ENCODE measurements at regions not wholly inside any gene's neighbourhood (a gene's known extent, or its start where the extent isn't known, plus 50 kb on each side); places are given as distances from the start of the nearest gene placed in this dataset.

GRCh38 chr5:77920359-77921058 lies 144.4 kb upstream of the TBCA start:
- H2AFZ ChIP-seq (ENCODE audit: control insufficient read depth, low read depth, low read length), result peak overlapping the region; percentile 10; the same call in 1 of the 2 replicates
- no peak overlapping the region for H3K9ac ChIP-seq (ENCODE audit: control insufficient read depth, insufficient read depth, low read length)

More at GRCh38 chr5:77920359-77921058, 144.4 kb upstream of the TBCA start:
- no peaks in the 10 kb centered on the region for H3K79me2 ChIP-seq (ENCODE audit: control insufficient read depth, insufficient read depth, low read length)
- FAIRE-seq, result no peak
- POLR2A ChIA-PET, result interaction anchor here (0.6 kb wide), 1 partner anchor 314 kb away, joined by 3 read pairs; no protein-coding TSS in a partner anchor
- CTCF ChIA-PET, result interaction anchor here (0.5 to 1.2 kb wide), 3 partner anchors 44 to 211 kb away, joined by 3 to 5 read pairs (median 3); no protein-coding TSS in a partner anchor
- H4K20me1 ChIP-seq (ENCODE audit: control insufficient read depth, insufficient read depth), result no peaks in the 10 kb centered on the region
- no peaks in the 10 kb centered on the region for H3K36me3 ChIP-seq (ENCODE audit: control insufficient read depth in 2 of 2, insufficient read depth in 2 of 2, low read length in 1 of 2)
- WGBS (ENCODE audit: insufficient coverage, insufficient replicate concordance, low lambda C conversion rate, missing lambda C conversion rate), result 19% methylated on average over 5 of the region's 5 CpGs
- SMC1A ChIA-PET (ENCODE audit: uncharacterized antibody, unreplicated experiment), result interaction anchor here (0.9 to 1.7 kb wide), 3 partner anchors 16 to 52 kb away, joined by 3 to 5 read pairs (median 4); no protein-coding TSS in a partner anchor
- no TSS peak for BruUV-seq (replicated peaks)
- intact Hi-C loops (cut with micrococcal nuclease; ENCODE audit: unreplicated experiment) (no loop called here), in situ Hi-C loops (cut with MboI) (no loop called here)
- H3K4me3 ChIP-seq, result no peak overlapping the region
- no peak overlapping the region for H3K27ac ChIP-seq (ENCODE audit: control insufficient read depth, insufficient read depth)
- no peaks in the 10 kb centered on the region for H3K27me3 ChIP-seq (replicated peaks in 1 of 2; ENCODE audit: control insufficient read depth in 2 of 2, insufficient read depth in 2 of 2, low read length in 1 of 2)
- RAD21 ChIA-PET (ENCODE audit: unreplicated experiment), result interaction anchor here (0.7 kb wide), 1 partner anchor 48 kb away, joined by 4 read pairs; no protein-coding TSS in a partner anchor
- peak; percentile 67 for ATAC-seq
- TF ChIP-seq KDM1A (IDR thresholded peaks at IDR 0.05; ENCODE audit: borderline replicate concordance) (no peak), REST (IDR thresholded peaks at IDR 0.05; ENCODE audit: low read depth, low read length) (peak; percentile 40; the same call in 1 of the 2 replicates), ZBED1 (IDR thresholded peaks at IDR 0.05; ENCODE audit: borderline replicate concordance) (no peak), EP300 (IDR thresholded peaks at IDR 0.05; ENCODE audit: borderline replicate concordance in 1 of 2, control insufficient read depth in 1 of 2, low read depth in 2 of 2, low read length in 2 of 2) (no peak), SPI1 (IDR thresholded peaks at IDR 0.05; ENCODE audit: borderline replicate concordance, insufficient read depth, low read depth, low read length) (peak; percentile 41; the same call in 1 of the 2 replicates), POLR2AphosphoS5 (IDR thresholded peaks at IDR 0.05; ENCODE audit: low read length) (no peak)
- peaks cover 7% of the 10 kb centered on the region for H3K4me1 ChIP-seq (ENCODE audit: control insufficient read depth, insufficient read depth, low read length)
- no peaks in the 10 kb centered on the region; the same call in 2 of the 3 replicates for H3K9me3 ChIP-seq (replicated peaks; ENCODE audit: control insufficient read depth, insufficient read depth, low read length)
- no peak for DNase-seq (ENCODE audit: low read depth, low spot score)
- H3K4me2 ChIP-seq (ENCODE audit: control insufficient read depth, insufficient read depth), result 0 out of 2 replicates have a peak overlapping the region, but pooled peaks have one; percentile 13
